IMR-90 (cell line): ENCODE measurements at regions not wholly inside any gene's neighbourhood (a gene's known extent, or its start where the extent isn't known, plus 50 kb on each side); places are given as distances from the start of the nearest gene placed in this dataset.

Experiments
- ATAC-seq: fragments of 200-7000 bp; cut with Tn5 transposase; 2 replicates; pipeline ENCODE4 v1.9.1; 2020; ENCODE audit warnings: low read depth, mild to moderate bottlenecking, moderate library complexity
- BruUV-seq: library from RNA; stranded (reverse); fragments of 400-500 nt; replicated peaks from 2 replicates; lab custom pipeline; 2021; lab: Mats Ljungman, UMichigan
- CTCF ChIA-PET: fragments of 300-600 bp; formaldehyde crosslinking; extraction: SDS; loops from one replicate; lab custom pipeline; 2021; ENCODE audit warnings: antibody characterized with exemption; lab: Yijun Ruan, JAX
- POLR2A ChIA-PET: fragments of 300-600 bp; sonication (Branson Sonifier 250); formaldehyde crosslinking; loops from one replicate; lab custom pipeline; 2022; ENCODE audit warnings: antibody characterized with exemption; ENCODE audit not compliant: unreplicated experiment; lab: Charles Lee
- DNase-seq: peaks from one replicate; pipeline ENCODE4 v3.0.0; 2013
- H2AFZ ChIP-seq: replicated peaks from 2 replicates; pipeline ENCODE3; 2013; ENCODE audit warnings: low read length, mild to moderate bottlenecking; ENCODE audit not compliant: poor library complexity
- H2AK5ac ChIP-seq: 2 replicates; pipeline ENCODE4 v1.6.1; 2013; ENCODE audit warnings: low read depth, low read length, inconsistent platforms
- H2AK9ac ChIP-seq: replicated peaks from 2 replicates; pipeline ENCODE3; 2013; ENCODE audit warnings: mild to moderate bottlenecking, low read depth, low read length, moderate library complexity; ENCODE audit not compliant: poor library complexity
- H2BK120ac ChIP-seq: 2 replicates; pipeline ENCODE4 v1.6.1; 2013; ENCODE audit warnings: low read depth, low read length, inconsistent platforms
- H2BK15ac ChIP-seq: 3 replicates; pipeline ENCODE4 v1.6.1; 2013; ENCODE audit warnings: low read depth, low read length, inconsistent platforms
- H2BK20ac ChIP-seq: 2 replicates; pipeline ENCODE4 v1.6.1; 2013; ENCODE audit warnings: low read depth, mild to moderate bottlenecking, inconsistent platforms, low read length, moderate library complexity
- H2BK5ac ChIP-seq: 2 replicates; pipeline ENCODE4 v1.6.1; 2013; ENCODE audit warnings: mild to moderate bottlenecking, low read depth, low read length, inconsistent platforms; ENCODE audit not compliant: poor library complexity, severe bottlenecking
- H3K14ac ChIP-seq: replicated peaks from 2 replicates; pipeline ENCODE4 v1.6.1; 2013; ENCODE audit warnings: low read depth, low read length, inconsistent platforms
- H3K18ac ChIP-seq: 2 replicates; pipeline ENCODE4 v1.6.1; 2013; ENCODE audit warnings: low read depth, low read length, control low read depth
- H3K23ac ChIP-seq: 2 replicates; pipeline ENCODE4 v1.6.1; 2013; ENCODE audit warnings: low read depth, low read length, inconsistent platforms
- H3K27ac ChIP-seq: 2 replicates; pipeline ENCODE4 v1.5.1; 2013; ENCODE audit warnings: mild to moderate bottlenecking, control low read depth, low read length; ENCODE audit not compliant: insufficient read depth
- H3K27me3 ChIP-seq: 2 replicates; pipeline ENCODE4 v1.6.1; 2013; ENCODE audit warnings: low read length; ENCODE audit not compliant: control insufficient read depth, insufficient read depth
- H3K36me3 ChIP-seq: 2 replicates; pipeline ENCODE4 v1.6.1; 2013; ENCODE audit warnings: low read length, mixed read lengths; ENCODE audit not compliant: control insufficient read depth, insufficient read depth
- H3K4ac ChIP-seq: 2 replicates; pipeline ENCODE4 v1.6.1; 2013; ENCODE audit warnings: low read depth, low read length, inconsistent platforms
- H3K4me1 ChIP-seq: 2 replicates; pipeline ENCODE4 v1.6.1; 2013; ENCODE audit warnings: low read length, mixed read lengths; ENCODE audit not compliant: control insufficient read depth, insufficient read depth
- H3K4me2 ChIP-seq: 2 replicates; pipeline ENCODE4 v1.6.1; 2013; ENCODE audit warnings: low read depth, mild to moderate bottlenecking, control low read depth, low read length, moderate library complexity
- H3K4me3 ChIP-seq: 2 replicates; pipeline ENCODE4 v1.5.1; 2013; ENCODE audit warnings: low read depth, mild to moderate bottlenecking, control low read depth, low read length, moderate library complexity; ENCODE audit not compliant: insufficient read depth
- H3K56ac ChIP-seq: 2 replicates; pipeline ENCODE4 v1.6.1; 2013; ENCODE audit warnings: low read length, inconsistent platforms; ENCODE audit not compliant: insufficient read depth; ENCODE audit errors: extremely low read depth
- H3K79me1 ChIP-seq, 2 experiments: 2 replicates each; pipeline ENCODE4 v1.6.1; 2013; ENCODE audit warnings: low read length in 2 of 2, inconsistent platforms in 1 of 2, low read depth in 1 of 2
- H3K9ac ChIP-seq: 2 replicates; pipeline ENCODE4 v1.6.1; 2013; ENCODE audit warnings: low read depth, low read length, control low read depth
- H3K9me1 ChIP-seq: 2 replicates; pipeline ENCODE4 v1.6.1; 2013; ENCODE audit warnings: low read length, inconsistent platforms; ENCODE audit not compliant: insufficient read depth
- H3K9me3 ChIP-seq: 2 replicates; pipeline ENCODE4 v1.6.1; 2013; ENCODE audit warnings: low read length; ENCODE audit not compliant: control insufficient read depth, insufficient read depth
- H4K20me1 ChIP-seq: 2 replicates; pipeline ENCODE4 v1.6.1; 2013; ENCODE audit warnings: low read length, inconsistent platforms; ENCODE audit not compliant: insufficient read depth
- H4K5ac ChIP-seq: 2 replicates; pipeline ENCODE4 v1.6.1; 2013; ENCODE audit warnings: mild to moderate bottlenecking, low read depth, low read length, control low read depth
- H4K8ac ChIP-seq, 2 experiments: 2 replicates each; pipeline ENCODE4 v1.6.1; 2013; ENCODE audit warnings: low read depth in 2 of 2, low read length in 2 of 2, control low read depth in 1 of 2, inconsistent platforms in 1 of 2
- H4K91ac ChIP-seq: 2 replicates; pipeline ENCODE4 v1.6.1; 2013; ENCODE audit warnings: low read depth, low read length, inconsistent platforms; ENCODE audit not compliant: insufficient read depth
- BHLHE40 ChIP-seq: fragments of 150-350 bp; IDR thresholded peaks from 2 replicates; pipeline ENCODE4 v1.6.1; 2016; ENCODE audit warnings: mild to moderate bottlenecking, low read depth, low read length
- CHD1 ChIP-seq: IDR thresholded peaks from 2 replicates; pipeline ENCODE4 v1.6.1; 2012; ENCODE audit warnings: low read depth, low read length, improper control_type of control experiment
- CTCF ChIP-seq: conservative IDR thresholded peaks from 2 replicates; pipeline ENCODE4 v1.5.1; 2012; ENCODE audit warnings: mild to moderate bottlenecking, low read depth, low read length, improper control_type of control experiment
- MAFK ChIP-seq: IDR thresholded peaks from 2 replicates; pipeline ENCODE4 v1.6.1; 2012; ENCODE audit warnings: low read depth, low read length, improper control_type of control experiment
- MAZ ChIP-seq: IDR thresholded peaks from 2 replicates; pipeline ENCODE4 v1.6.1; 2012; ENCODE audit warnings: low read depth, mild to moderate bottlenecking, low read length, improper control_type of control experiment, moderate library complexity, borderline replicate concordance
- POLR2A ChIP-seq: IDR thresholded peaks from 2 replicates; pipeline ENCODE4 v1.6.1; 2012; ENCODE audit warnings: mild to moderate bottlenecking, low read depth, low read length
- RAD21 ChIP-seq: IDR thresholded peaks from 2 replicates; pipeline ENCODE4 v1.6.1; 2012; ENCODE audit warnings: low read length, improper control_type of control experiment
- SMC3 ChIP-seq: fragments of 150-350 bp; IDR thresholded peaks from 2 replicates; pipeline ENCODE4 v1.6.1; 2016; ENCODE audit warnings: low read depth, mild to moderate bottlenecking, antibody characterized with exemption, low read length, moderate library complexity
- WGBS, 2 experiments: methylation state at CpG; one replicate each; pipeline versions ENCODE4 v1.1.5 to v1.1.7; 2013; ENCODE audit warnings: missing lambda C conversion rate in 2 of 2; ENCODE audit not compliant: insufficient read length in 1 of 2; ENCODE audit errors: extremely low coverage in 2 of 2; 5-methylcytosine and 5-hydroxymethylcytosine counted together
- dilution Hi-C: fragments of 300-500 bp; cut with HindIII; formaldehyde crosslinking; loops from one replicate; pipeline ENCODE4 v1.14.3; 2018; ENCODE audit warnings: low sequenced_read_pairs; ENCODE audit not compliant: unreplicated experiment
- in situ Hi-C: fragments of 300-500 bp; cut with MboI; formaldehyde crosslinking; loops from 3 replicates; pipeline ENCODE4 v1.14.3; 2019; ENCODE audit warnings: low sequenced_read_pairs, inconsistent platforms, mixed read lengths
- intact Hi-C: fragments of 100-400 bp; cut with micrococcal nuclease; formaldehyde crosslinking; loops from 2 replicates; pipeline ENCODE4 v1.10.0; 2022

GRCh38 chr2:126971481-126972278, 73.0 kb downstream of the TEX51 start:
- Histone ChIP-seq H3K14ac (no peak overlapping the region), H2BK20ac (no peak overlapping the region), H4K8ac (no peak overlapping the region), H3K9ac (no peak overlapping the region), H3K4ac (no peak overlapping the region), H2AK5ac (no peak overlapping the region), H3K27ac (no peak overlapping the region), H2BK5ac (no peak overlapping the region), H4K20me1 (no peaks in the 10 kb centered on the region), H2AK9ac (peak overlapping the region; percentile 61), H3K4me3 (peak overlapping the region; percentile 16), H4K5ac (no peak overlapping the region), H2AFZ (peak overlapping the region; percentile 91), H3K4me1 (no peaks in the 10 kb centered on the region), H2BK120ac (no peak overlapping the region), H3K9me3 (no peaks in the 10 kb centered on the region), H3K27me3 (peaks cover 45% of the 10 kb centered on the region), H3K9me1 (no peaks in the 10 kb centered on the region), H4K91ac (no peak overlapping the region), H3K18ac (no peak overlapping the region), H3K4me2 (peak overlapping the region; percentile 87), H3K79me1 (no peaks in the 10 kb centered on the region), H2BK15ac (no peak overlapping the region), H3K56ac (no peak overlapping the region), H3K36me3 (no peaks in the 10 kb centered on the region), H3K23ac (no peak overlapping the region)
- no TSS peak for BruUV-seq
- POLR2A ChIA-PET, result no interaction called here
- CTCF ChIA-PET, result interaction anchor here (0.6 to 1.5 kb wide), 6 partner anchors 8 to 79 kb away, joined by 3 to 5 read pairs (median 4); no protein-coding TSS in a partner anchor
- in situ Hi-C loops, result no loop called here
- 40% methylated on average over 19 of the region's 43 CpGs; no CpG with 5 or more reads in 1 of the 2 experiments for WGBS, 2 experiments
- peak; percentile 39 for DNase-seq
- dilution Hi-C loops, result no loop called here
- no peak for TF ChIP-seq POLR2A
- TF ChIP-seq SMC3, result peak; percentile 65
- TF ChIP-seq RAD21, result peak; percentile 82
- no peak for TF ChIP-seq MAFK
- TF ChIP-seq CTCF, result peak; percentile 82
- TF ChIP-seq MAZ, result no peak
- no peak for TF ChIP-seq BHLHE40
- TF ChIP-seq CHD1, result no peak
- ATAC-seq, result peak; percentile 99
- intact Hi-C loops, result loop anchor here (1.0 kb wide), 1 partner anchor 79 kb away; no protein-coding TSS in a partner anchor
